Tibial nerve (tissue), 4 donors: ENCODE measurements at regions not wholly inside any gene's neighbourhood (a gene's known extent, or its start where the extent isn't known, plus 50 kb on each side); places are given as distances from the start of the nearest gene placed in this dataset.

Experiments used
- DNase-seq, 2 donors: peaks; one replicate each; pipeline ENCODE4 v3.0.0-alpha.2; 2019; ENCODE audit warnings: low spot score in 2 of 2
- H3K27ac ChIP-seq, 4 donors: fragments of 200-600 bp; sonication (generic) in 3 of 4; one replicate each; pipeline ENCODE4 v1.5.1; 2017 to 2019; ENCODE audit warnings: mild to moderate bottlenecking in 1 of 4
- H3K27me3 ChIP-seq, 2 donors: fragments of 200-600 bp; sonication (generic) in 1 of 2; one replicate each; pipeline versions ENCODE4 v1.5.1 to v1.6.0; 2017 to 2019
- H3K36me3 ChIP-seq, 3 donors: fragments of 200-600 bp; sonication (generic); one replicate each; pipeline ENCODE4 v1.5.1; 2018 to 2019
- H3K4me1 ChIP-seq, 4 donors: fragments of 200-600 bp; sonication (generic) in 3 of 4; one replicate each; pipeline ENCODE4 v1.5.1; 2017 to 2019
- H3K4me3 ChIP-seq, 4 donors: fragments of 200-600 bp; sonication (generic) in 3 of 4; one replicate each; pipeline ENCODE4 v1.5.1; 2017 to 2019; ENCODE audit warnings: mild to moderate bottlenecking in 1 of 4, moderate library complexity in 1 of 4
- H3K9me3 ChIP-seq, 4 donors: fragments of 200-600 bp; sonication (generic) in 3 of 4; one replicate each; pipeline ENCODE4 v1.5.1; 2017 to 2019
- CTCF ChIP-seq, 5 experiments: fragments of 200-600 bp in 3 of 5; fragments of 450-650 bp in 2 of 5; sonication (generic) in 3 of 5; IDR thresholded peaks; one replicate each; pipeline ENCODE4 v1.5.1; 2016 to 2019; ENCODE audit warnings: antibody characterized with exemption in 5 of 5, mild to moderate bottlenecking in 3 of 5, moderate library complexity in 2 of 5
- EP300 ChIP-seq, 2 donors: sonication (generic); formaldehyde crosslinking; IDR thresholded peaks; one replicate each; pipeline ENCODE4 v1.6.1; 2017; ENCODE audit warnings: antibody characterized with exemption in 2 of 2, mild to moderate bottlenecking in 1 of 2
- POLR2A ChIP-seq, 2 donors: fragments of 450-650 bp; IDR thresholded peaks; one replicate each; pipeline ENCODE4 v1.6.1; 2017; ENCODE audit warnings: antibody characterized with exemption in 2 of 2, mild to moderate bottlenecking in 2 of 2, moderate library complexity in 2 of 2
- WGBS, 2 donors: methylation state at CpG; one replicate each; pipeline ENCODE4 v1.1.5; 2018; 5-methylcytosine and 5-hydroxymethylcytosine counted together

- TF ChIP-seq EP300 (IDR thresholded peaks at IDR 0.05) (no peak), CTCF (IDR thresholded peaks at IDR 0.05) (no peak)
- H3K9me3 ChIP-seq, result peaks cover 0 to 3% (median 0%) of the 10 kb centered on the region in 4 donors
- 86 to 89% methylated on average over 6 of the region's 6 CpGs for WGBS, 2 donors
- no peaks in the 10 kb centered on the region for H3K4me1 ChIP-seq
- no peak for DNase-seq
- no peak overlapping the region for H3K27ac ChIP-seq
- no peaks in the 10 kb centered on the region for H3K27me3 ChIP-seq
- no peaks in the 10 kb centered on the region for H3K36me3 ChIP-seq
- H3K4me3 ChIP-seq, result no peak overlapping the region
Observed at GRCh38 chr4:4717692-4718091, 141.8 kb upstream of the MSX1 start.

GRCh38 chr4:4714331-4714730 is 145.1 kb upstream of the MSX1 start:
- Histone ChIP-seq H3K36me3 (peaks cover 0 to 6% (median 0%) of the 10 kb centered on the region in 3 donors), H3K4me1 (no peaks in the 10 kb centered on the region), H3K4me3 (no peak overlapping the region), H3K27me3 (no peaks in the 10 kb centered on the region), H3K27ac (no peak overlapping the region), H3K9me3 (no peaks in the 10 kb centered on the region)
- 84 to 88% methylated on average over 2 of the region's 2 CpGs for WGBS, 2 donors
- no peak for DNase-seq
- TF ChIP-seq CTCF (IDR thresholded peaks at IDR 0.05) (no peak), EP300 (IDR thresholded peaks at IDR 0.05) (no peak), POLR2A (IDR thresholded peaks at IDR 0.05) (no peak)

- Histone ChIP-seq H3K9me3 (no peaks in the 10 kb centered on the region), H3K27ac (no peak overlapping the region), H3K4me3 (no peak overlapping the region), H3K4me1 (no peaks in the 10 kb centered on the region), H3K36me3 (peaks cover 0 to 11% (median 0%) of the 10 kb centered on the region in 3 donors), H3K27me3 (no peaks in the 10 kb centered on the region)
- no peak for TF ChIP-seq POLR2A (IDR thresholded peaks at IDR 0.05)
- no peak for TF ChIP-seq EP300 (IDR thresholded peaks at IDR 0.05)
- 89 to 94% methylated on average over 3 of the region's 3 CpGs for WGBS, 2 donors
- DNase-seq, result no peak
Observed at GRCh38 chr4:4712800-4713528, 146.5 kb upstream of the MSX1 start.

- no peaks in the 10 kb centered on the region for H3K4me1 ChIP-seq
- no peaks in the 10 kb centered on the region for H3K9me3 ChIP-seq
- peaks cover 0 to 11% (median 0%) of the 10 kb centered on the region in 3 donors for H3K36me3 ChIP-seq
- no peak overlapping the region for H3K4me3 ChIP-seq
- no peak for TF ChIP-seq POLR2A (IDR thresholded peaks at IDR 0.05)
- no peak for TF ChIP-seq EP300 (IDR thresholded peaks at IDR 0.05)
- TF ChIP-seq CTCF (IDR thresholded peaks at IDR 0.05), result no peak
- 89 to 91% methylated on average over 3 of the region's 3 CpGs for WGBS, 2 donors
- no peaks in the 10 kb centered on the region for H3K27me3 ChIP-seq
- H3K27ac ChIP-seq, result no peak overlapping the region
- no peak for DNase-seq
Observed at GRCh38 chr4:4711902-4712301, 147.6 kb upstream of the MSX1 start.

- DNase-seq, result no peak
- Histone ChIP-seq H3K36me3 (peaks cover 0 to 18% (median 0%) of the 10 kb centered on the region in 3 donors), H3K4me3 (no peak overlapping the region), H3K9me3 (no peaks in the 10 kb centered on the region), H3K27me3 (no peaks in the 10 kb centered on the region), H3K27ac (no peak overlapping the region), H3K4me1 (no peaks in the 10 kb centered on the region)
- TF ChIP-seq EP300 (IDR thresholded peaks at IDR 0.05) (no peak), CTCF (IDR thresholded peaks at IDR 0.05) (no peak), POLR2A (IDR thresholded peaks at IDR 0.05) (no peak)
- WGBS, 2 donors, result 77 to 91% methylated on average over 5 of the region's 5 CpGs
Observed at GRCh38 chr4:4709736-4710135, 149.7 kb upstream of the MSX1 start.
